ENCODE measurements at regions not wholly inside any gene's neighbourhood (a gene's known extent, or its start where the extent isn't known, plus 50 kb on each side); places are given as distances from the start of the nearest gene placed in this dataset.

GRCh38 chr22:48242461-48242864 is 1480.0 kb downstream of the TBC1D22A start:
- TF ChIP-seq CTCF (conservative IDR thresholded peaks at IDR 0.05; ENCODE audit: low read depth, low read length) (no peak), EZH2 (IDR thresholded peaks at IDR 0.05; ENCODE audit: low read length, unreplicated experiment) (no peak)

All from PC-3 (cell line).